ENCODE measurements at regions not wholly inside any gene's neighbourhood (a gene's known extent, or its start where the extent isn't known, plus 50 kb on each side); places are given as distances from the start of the nearest gene placed in this dataset.
"Not testable (repeated sequence)": the region's sequence is repeated elsewhere in the genome, so short reads cannot be mapped to it uniquely, and the experiment has no call there.

GRCh38 chr1:70587872-70588366 is 176.9 kb downstream of the CTH start:
- H3K36me3 ChIP-seq (ENCODE audit: low read depth, missing control alignments): no peaks in the 10 kb centered on the region
- H3K4me3 ChIP-seq: no peak overlapping the region
- no peak for DNase-seq
- H3K27ac ChIP-seq: no peak overlapping the region
- H3K9me3 ChIP-seq: no peaks in the 10 kb centered on the region
- no peak for TF ChIP-seq POLR2A (IDR thresholded peaks at IDR 0.05)
- TF ChIP-seq, protein P1, sequence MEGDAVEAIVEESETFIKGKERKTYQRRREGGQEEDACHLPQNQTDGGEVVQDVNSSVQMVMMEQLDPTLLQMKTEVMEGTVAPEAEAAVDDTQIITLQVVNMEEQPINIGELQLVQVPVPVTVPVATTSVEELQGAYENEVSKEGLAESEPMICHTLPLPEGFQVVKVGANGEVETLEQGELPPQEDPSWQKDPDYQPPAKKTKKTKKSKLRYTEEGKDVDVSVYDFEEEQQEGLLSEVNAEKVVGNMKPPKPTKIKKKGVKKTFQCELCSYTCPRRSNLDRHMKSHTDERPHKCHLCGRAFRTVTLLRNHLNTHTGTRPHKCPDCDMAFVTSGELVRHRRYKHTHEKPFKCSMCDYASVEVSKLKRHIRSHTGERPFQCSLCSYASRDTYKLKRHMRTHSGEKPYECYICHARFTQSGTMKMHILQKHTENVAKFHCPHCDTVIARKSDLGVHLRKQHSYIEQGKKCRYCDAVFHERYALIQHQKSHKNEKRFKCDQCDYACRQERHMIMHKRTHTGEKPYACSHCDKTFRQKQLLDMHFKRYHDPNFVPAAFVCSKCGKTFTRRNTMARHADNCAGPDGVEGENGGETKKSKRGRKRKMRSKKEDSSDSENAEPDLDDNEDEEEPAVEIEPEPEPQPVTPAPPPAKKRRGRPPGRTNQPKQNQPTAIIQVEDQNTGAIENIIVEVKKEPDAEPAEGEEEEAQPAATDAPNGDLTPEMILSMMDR (IDR thresholded peaks at IDR 0.05): no peak
- intact Hi-C loops (cut with DNase I; ENCODE audit: low total_unique reads): no loop called here
- no peaks in the 10 kb centered on the region for H3K27me3 ChIP-seq
- H3K4me1 ChIP-seq: no peaks in the 10 kb centered on the region
- WGBS, 2 donors: 83 to 91% methylated on average over 3 of the region's 3 CpGs

GRCh38 chr1:70593551-70593950 is 182.5 kb downstream of the CTH start:
- 76 to 83% methylated on average over 3 of the region's 3 CpGs for WGBS, 2 donors
- H3K4me1 ChIP-seq; H3K4me3 ChIP-seq; H3K27ac ChIP-seq; H3K36me3 ChIP-seq (ENCODE audit: low read depth, missing control alignments); H3K27me3 ChIP-seq; DNase-seq; H3K9me3 ChIP-seq; intact Hi-C loops (cut with DNase I; ENCODE audit: low total_unique reads): not testable (repeated sequence)

- H3K4me1 ChIP-seq: no peaks in the 10 kb centered on the region
- no peaks in the 10 kb centered on the region for H3K9me3 ChIP-seq
- no peak overlapping the region for H3K4me3 ChIP-seq
- no peak for TF ChIP-seq POLR2A (IDR thresholded peaks at IDR 0.05)
- TF ChIP-seq, protein P1 (IDR thresholded peaks at IDR 0.05): no peak
- no peaks in the 10 kb centered on the region for H3K27me3 ChIP-seq
- no peak for DNase-seq
- H3K27ac ChIP-seq: no peak overlapping the region
- 50 to 71% methylated on average over 2 of the region's 2 CpGs for WGBS, 2 donors
- intact Hi-C loops (cut with DNase I; ENCODE audit: low total_unique reads): no loop called here
- no peaks in the 10 kb centered on the region for H3K36me3 ChIP-seq (ENCODE audit: low read depth, missing control alignments)
These were observed 197.7 kb downstream of the CTH start for GRCh38 chr1:70608815-70609214.

DNA sequence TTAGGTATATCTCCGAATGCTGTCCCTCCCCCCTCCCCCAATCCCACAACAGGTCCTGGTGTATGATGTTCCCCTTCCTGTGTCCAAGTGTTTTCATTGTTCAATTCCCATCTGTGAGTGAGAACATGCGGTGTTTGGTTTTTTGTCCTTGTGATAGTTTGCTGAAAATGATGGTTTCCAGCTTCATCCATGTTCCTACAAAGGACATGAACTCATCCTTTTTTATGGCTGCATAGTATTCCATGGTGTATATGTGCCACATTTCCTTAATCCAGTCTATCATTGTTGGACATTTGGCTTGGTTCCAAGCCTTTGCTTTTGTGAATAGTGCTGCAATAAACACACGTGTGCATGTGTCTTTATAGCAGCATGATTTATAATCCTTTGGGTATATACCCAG is 199.1 kb downstream of the CTH start:
- H3K36me3 ChIP-seq (ENCODE audit: low read depth, missing control alignments); H3K27ac ChIP-seq; DNase-seq; H3K4me3 ChIP-seq; H3K9me3 ChIP-seq; H3K4me1 ChIP-seq; intact Hi-C loops (cut with DNase I; ENCODE audit: low total_unique reads); H3K27me3 ChIP-seq: not testable (repeated sequence)
- 81 to 83% methylated on average over 3 of the region's 3 CpGs for WGBS, 2 donors

- intact Hi-C loops (cut with DNase I; ENCODE audit: low total_unique reads): no loop called here
- H3K27ac ChIP-seq: no peak overlapping the region
- 66 to 74% methylated on average over 3 of the region's 3 CpGs for WGBS, 2 donors
- H3K36me3 ChIP-seq (ENCODE audit: low read depth, missing control alignments): no peaks in the 10 kb centered on the region
- no peak for DNase-seq
- no peak for TF ChIP-seq POLR2A (IDR thresholded peaks at IDR 0.05)
- TF ChIP-seq, protein P1 (IDR thresholded peaks at IDR 0.05): no peak
- H3K27me3 ChIP-seq: no peaks in the 10 kb centered on the region
- H3K4me3 ChIP-seq: no peak overlapping the region
- no peaks in the 10 kb centered on the region for H3K4me1 ChIP-seq
- H3K9me3 ChIP-seq: no peaks in the 10 kb centered on the region
These were observed 205.9 kb downstream of the CTH start for GRCh38 chr1:70616946-70617345.

DNA sequence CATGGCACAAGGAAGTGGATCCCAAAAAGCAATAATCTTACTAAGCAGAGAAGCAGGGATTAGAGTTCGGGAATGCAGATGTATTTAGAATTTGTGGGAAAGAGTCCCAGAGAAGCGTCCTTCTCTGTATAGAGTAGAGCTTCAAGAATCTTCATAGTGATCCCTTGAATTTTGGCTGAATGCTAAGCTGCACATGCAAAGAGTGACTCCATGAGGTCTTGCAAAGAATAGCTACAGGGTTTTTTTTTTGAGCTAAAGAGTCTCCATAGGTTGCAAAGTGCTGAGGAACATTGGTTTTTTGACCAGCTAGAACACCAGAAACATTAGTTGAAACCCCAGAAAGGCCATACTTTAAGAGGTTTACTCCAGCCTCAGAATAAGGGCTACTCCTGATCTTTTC is 206.7 kb downstream of the CTH start:
- no peak for DNase-seq
- Histone ChIP-seq H3K36me3 (ENCODE audit: low read depth, missing control alignments) (no peaks in the 10 kb centered on the region), H3K27ac (no peak overlapping the region), H3K9me3 (no peaks in the 10 kb centered on the region), H3K4me3 (no peak overlapping the region), H3K4me1 (no peaks in the 10 kb centered on the region), H3K27me3 (no peaks in the 10 kb centered on the region)
- intact Hi-C loops (cut with DNase I; ENCODE audit: low total_unique reads): no loop called here
- TF ChIP-seq POLR2A (IDR thresholded peaks at IDR 0.05): no peak
- TF ChIP-seq, protein P1 (IDR thresholded peaks at IDR 0.05): no peak
- 83 to 90% methylated on average over 2 of the region's 2 CpGs for WGBS, 2 donors
